H1 (cell line): ENCODE measurements at regions not wholly inside any gene's neighbourhood (a gene's known extent, or its start where the extent isn't known, plus 50 kb on each side); places are given as distances from the start of the nearest gene placed in this dataset.

ENCODE experiments used
- BCL11A ChIP-seq, 2 experiments: IDR thresholded peaks; one replicate each; pipeline ENCODE4 v1.6.1; 2011; ENCODE audit warnings: low read depth in 2 of 2, low read length in 2 of 2, mild to moderate bottlenecking in 2 of 2
- CBX8 ChIP-seq: fragments of 300-800, 300-1000 bp; sonication (generic); IDR thresholded peaks from 2 replicates; pipeline ENCODE4 v1.7.1; 2016; ENCODE audit warnings: low read depth, low read length, borderline replicate concordance
- CHD1 ChIP-seq: IDR thresholded peaks from 2 replicates; pipeline ENCODE4 v1.6.1; 2012; ENCODE audit warnings: low read depth, low read length, improper control_type of control experiment
- CHD2 ChIP-seq: IDR thresholded peaks from 2 replicates; pipeline ENCODE4 v1.6.1; 2012; ENCODE audit warnings: low read length, improper control_type of control experiment
- KDM5A ChIP-seq: fragments of 200-600 bp; IDR thresholded peaks from 2 replicates; pipeline ENCODE4 v1.7.1; 2012; ENCODE audit warnings: mild to moderate bottlenecking, low read length, inconsistent platforms, mixed read lengths
- MAFK ChIP-seq: IDR thresholded peaks from 2 replicates; pipeline ENCODE4 v1.6.1; 2012; ENCODE audit warnings: low read depth, mild to moderate bottlenecking, improper control_type of control experiment, low read length
- SP2 ChIP-seq: IDR thresholded peaks from 2 replicates; pipeline ENCODE4 v1.6.1; 2012; ENCODE audit warnings: mild to moderate bottlenecking, low read length, inconsistent platforms
- TBP ChIP-seq: IDR thresholded peaks from 2 replicates; pipeline ENCODE4 v1.6.1; 2011; ENCODE audit warnings: low read depth, low read length, improper control_type of control experiment
- TEAD4 ChIP-seq: IDR thresholded peaks from 2 replicates; pipeline ENCODE4 v1.6.1; 2012; ENCODE audit warnings: low read depth, low read length, inconsistent platforms, mixed read lengths
- TF ChIP-seq, protein P1 (sequence below): fragments of 300-600 bp; sonication (generic); IDR thresholded peaks from 2 replicates; pipeline ENCODE4 v1.7.1; 2012; ENCODE audit warnings: low read length, moderate library complexity, mild to moderate bottlenecking, inconsistent platforms; ENCODE audit not compliant: insufficient replicate concordance
- TF ChIP-seq, protein P2 (sequence below): IDR thresholded peaks from 2 replicates; pipeline ENCODE4 v1.6.1; 2011; ENCODE audit warnings: low read depth, mild to moderate bottlenecking, low read length; ENCODE audit not compliant: insufficient read depth

DNA sequence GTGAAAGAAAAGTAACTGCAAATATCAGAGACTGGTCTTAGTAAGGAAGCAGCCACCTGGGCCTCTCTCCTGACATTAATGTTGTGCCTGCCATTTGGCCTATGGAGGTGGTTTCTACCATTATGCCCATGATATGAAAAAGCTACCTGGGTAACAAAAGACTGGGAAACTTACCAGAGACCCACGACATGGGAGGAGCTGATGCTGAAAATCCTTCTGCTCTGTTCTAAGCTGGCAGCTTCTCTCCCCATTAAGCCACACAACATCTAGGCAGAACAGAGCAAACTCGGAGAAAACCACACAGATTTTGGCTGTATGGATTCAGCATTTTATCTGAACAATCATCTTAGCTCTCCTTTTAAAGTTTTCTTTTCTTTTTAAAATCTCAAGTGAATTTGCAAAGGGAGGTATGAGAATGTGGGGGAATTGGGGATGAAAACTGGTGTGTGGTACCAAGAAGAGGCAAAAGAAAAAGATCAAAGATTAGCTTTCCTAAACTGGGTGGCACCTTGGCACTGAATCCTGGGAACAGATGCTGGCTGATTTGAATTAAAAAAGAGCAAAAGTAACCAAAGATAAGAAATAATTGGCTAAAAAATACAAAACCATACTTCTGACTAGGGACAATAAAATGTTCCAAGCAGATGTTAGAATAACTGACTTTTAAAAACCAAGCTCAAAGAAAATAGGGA, 128.6 kb upstream of the ANKRD1 start (continued):
- TF ChIP-seq, protein P1, sequence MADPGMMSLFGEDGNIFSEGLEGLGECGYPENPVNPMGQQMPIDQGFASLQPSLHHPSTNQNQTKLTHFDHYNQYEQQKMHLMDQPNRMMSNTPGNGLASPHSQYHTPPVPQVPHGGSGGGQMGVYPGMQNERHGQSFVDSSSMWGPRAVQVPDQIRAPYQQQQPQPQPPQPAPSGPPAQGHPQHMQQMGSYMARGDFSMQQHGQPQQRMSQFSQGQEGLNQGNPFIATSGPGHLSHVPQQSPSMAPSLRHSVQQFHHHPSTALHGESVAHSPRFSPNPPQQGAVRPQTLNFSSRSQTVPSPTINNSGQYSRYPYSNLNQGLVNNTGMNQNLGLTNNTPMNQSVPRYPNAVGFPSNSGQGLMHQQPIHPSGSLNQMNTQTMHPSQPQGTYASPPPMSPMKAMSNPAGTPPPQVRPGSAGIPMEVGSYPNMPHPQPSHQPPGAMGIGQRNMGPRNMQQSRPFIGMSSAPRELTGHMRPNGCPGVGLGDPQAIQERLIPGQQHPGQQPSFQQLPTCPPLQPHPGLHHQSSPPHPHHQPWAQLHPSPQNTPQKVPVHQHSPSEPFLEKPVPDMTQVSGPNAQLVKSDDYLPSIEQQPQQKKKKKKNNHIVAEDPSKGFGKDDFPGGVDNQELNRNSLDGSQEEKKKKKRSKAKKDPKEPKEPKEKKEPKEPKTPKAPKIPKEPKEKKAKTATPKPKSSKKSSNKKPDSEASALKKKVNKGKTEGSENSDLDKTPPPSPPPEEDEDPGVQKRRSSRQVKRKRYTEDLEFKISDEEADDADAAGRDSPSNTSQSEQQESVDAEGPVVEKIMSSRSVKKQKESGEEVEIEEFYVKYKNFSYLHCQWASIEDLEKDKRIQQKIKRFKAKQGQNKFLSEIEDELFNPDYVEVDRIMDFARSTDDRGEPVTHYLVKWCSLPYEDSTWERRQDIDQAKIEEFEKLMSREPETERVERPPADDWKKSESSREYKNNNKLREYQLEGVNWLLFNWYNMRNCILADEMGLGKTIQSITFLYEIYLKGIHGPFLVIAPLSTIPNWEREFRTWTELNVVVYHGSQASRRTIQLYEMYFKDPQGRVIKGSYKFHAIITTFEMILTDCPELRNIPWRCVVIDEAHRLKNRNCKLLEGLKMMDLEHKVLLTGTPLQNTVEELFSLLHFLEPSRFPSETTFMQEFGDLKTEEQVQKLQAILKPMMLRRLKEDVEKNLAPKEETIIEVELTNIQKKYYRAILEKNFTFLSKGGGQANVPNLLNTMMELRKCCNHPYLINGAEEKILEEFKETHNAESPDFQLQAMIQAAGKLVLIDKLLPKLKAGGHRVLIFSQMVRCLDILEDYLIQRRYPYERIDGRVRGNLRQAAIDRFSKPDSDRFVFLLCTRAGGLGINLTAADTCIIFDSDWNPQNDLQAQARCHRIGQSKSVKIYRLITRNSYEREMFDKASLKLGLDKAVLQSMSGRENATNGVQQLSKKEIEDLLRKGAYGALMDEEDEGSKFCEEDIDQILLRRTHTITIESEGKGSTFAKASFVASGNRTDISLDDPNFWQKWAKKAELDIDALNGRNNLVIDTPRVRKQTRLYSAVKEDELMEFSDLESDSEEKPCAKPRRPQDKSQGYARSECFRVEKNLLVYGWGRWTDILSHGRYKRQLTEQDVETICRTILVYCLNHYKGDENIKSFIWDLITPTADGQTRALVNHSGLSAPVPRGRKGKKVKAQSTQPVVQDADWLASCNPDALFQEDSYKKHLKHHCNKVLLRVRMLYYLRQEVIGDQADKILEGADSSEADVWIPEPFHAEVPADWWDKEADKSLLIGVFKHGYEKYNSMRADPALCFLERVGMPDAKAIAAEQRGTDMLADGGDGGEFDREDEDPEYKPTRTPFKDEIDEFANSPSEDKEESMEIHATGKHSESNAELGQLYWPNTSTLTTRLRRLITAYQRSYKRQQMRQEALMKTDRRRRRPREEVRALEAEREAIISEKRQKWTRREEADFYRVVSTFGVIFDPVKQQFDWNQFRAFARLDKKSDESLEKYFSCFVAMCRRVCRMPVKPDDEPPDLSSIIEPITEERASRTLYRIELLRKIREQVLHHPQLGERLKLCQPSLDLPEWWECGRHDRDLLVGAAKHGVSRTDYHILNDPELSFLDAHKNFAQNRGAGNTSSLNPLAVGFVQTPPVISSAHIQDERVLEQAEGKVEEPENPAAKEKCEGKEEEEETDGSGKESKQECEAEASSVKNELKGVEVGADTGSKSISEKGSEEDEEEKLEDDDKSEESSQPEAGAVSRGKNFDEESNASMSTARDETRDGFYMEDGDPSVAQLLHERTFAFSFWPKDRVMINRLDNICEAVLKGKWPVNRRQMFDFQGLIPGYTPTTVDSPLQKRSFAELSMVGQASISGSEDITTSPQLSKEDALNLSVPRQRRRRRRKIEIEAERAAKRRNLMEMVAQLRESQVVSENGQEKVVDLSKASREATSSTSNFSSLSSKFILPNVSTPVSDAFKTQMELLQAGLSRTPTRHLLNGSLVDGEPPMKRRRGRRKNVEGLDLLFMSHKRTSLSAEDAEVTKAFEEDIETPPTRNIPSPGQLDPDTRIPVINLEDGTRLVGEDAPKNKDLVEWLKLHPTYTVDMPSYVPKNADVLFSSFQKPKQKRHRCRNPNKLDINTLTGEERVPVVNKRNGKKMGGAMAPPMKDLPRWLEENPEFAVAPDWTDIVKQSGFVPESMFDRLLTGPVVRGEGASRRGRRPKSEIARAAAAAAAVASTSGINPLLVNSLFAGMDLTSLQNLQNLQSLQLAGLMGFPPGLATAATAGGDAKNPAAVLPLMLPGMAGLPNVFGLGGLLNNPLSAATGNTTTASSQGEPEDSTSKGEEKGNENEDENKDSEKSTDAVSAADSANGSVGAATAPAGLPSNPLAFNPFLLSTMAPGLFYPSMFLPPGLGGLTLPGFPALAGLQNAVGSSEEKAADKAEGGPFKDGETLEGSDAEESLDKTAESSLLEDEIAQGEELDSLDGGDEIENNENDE: no peak
- TF ChIP-seq KDM5A (no peak), MAFK (no peak), SP2 (no peak), TBP (no peak), CHD1 (no peak), BCL11A (IDR thresholded peaks at IDR 0.05; ENCODE audit: low read depth in 2 of 2, low read length in 2 of 2) (no peak), CBX8 (no peak), TEAD4 (no peak), CHD2 (no peak)
- TF ChIP-seq, protein P2, sequence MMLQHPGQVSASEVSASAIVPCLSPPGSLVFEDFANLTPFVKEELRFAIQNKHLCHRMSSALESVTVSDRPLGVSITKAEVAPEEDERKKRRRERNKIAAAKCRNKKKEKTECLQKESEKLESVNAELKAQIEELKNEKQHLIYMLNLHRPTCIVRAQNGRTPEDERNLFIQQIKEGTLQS: no peak
- TF ChIP-seq, all 59 proteins: peak for 0
